Astrocyte of the cerebellum (primary cell): ENCODE measurements at regions not wholly inside any gene's neighbourhood (a gene's known extent, or its start where the extent isn't known, plus 50 kb on each side); places are given as distances from the start of the nearest gene placed in this dataset.

Experiments used
- DNase-seq: peaks from one replicate; pipeline ENCODE4 v3.0.0-alpha.2; 2011; ENCODE audit warnings: low read depth
- H3K4me3 ChIP-seq: 2 replicates; pipeline ENCODE4 v1.5.1; 2011; ENCODE audit warnings: mild to moderate bottlenecking, low read depth, low read length, moderate library complexity
- CTCF ChIP-seq: IDR thresholded peaks from 2 replicates; pipeline ENCODE4 v1.5.1; 2012; ENCODE audit warnings: low read length, low read depth, moderate library complexity, mild to moderate bottlenecking; ENCODE audit errors: missing control alignments
- in situ Hi-C: cut with HindIII; loops from 2 replicates; pipeline ENCODE4 v1.10.0; 2017; ENCODE audit warnings: low sequenced_read_pairs

GRCh38 chr14:49994951-49995561, 102.2 kb downstream of the ARF6 start:
- H3K4me3 ChIP-seq = no peak overlapping the region
- no peak for DNase-seq
- TF ChIP-seq CTCF = no peak
- in situ Hi-C loops = no loop called here

GRCh38 chr14:49997991-49998390, 105.1 kb downstream of the ARF6 start:
- TF ChIP-seq CTCF = no peak
- no peak for DNase-seq
- H3K4me3 ChIP-seq = no peak overlapping the region
- in situ Hi-C loops = no loop called here

DNA sequence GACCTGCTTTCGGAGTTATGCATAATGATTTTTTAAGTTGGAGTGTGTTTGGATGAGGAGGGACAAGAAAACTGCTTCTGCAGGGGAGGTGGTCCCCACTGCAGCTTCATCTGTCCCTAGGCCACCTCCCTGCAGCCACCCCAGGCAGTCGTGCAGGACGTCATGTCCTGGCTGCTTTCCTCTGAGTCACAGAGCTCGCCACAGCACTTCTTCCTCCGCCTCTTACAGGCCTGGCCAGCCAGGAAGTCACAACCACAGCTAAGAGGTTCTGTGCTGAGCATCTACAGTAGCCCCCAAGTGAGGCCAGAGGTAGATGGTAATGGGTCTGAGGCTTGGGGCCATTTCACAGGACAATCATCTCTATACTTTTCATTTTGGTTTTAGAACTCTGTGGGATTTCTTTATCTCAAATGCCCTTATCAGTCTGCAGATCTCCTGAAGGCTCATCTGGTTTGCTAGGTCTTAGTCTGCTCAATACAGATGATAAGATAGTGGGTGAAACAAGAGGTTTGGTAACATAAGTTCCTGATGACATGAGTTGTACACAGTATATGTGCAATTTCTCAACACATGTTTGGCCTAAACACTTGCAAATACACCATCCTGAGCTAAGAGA, 106.4 kb downstream of the ARF6 start:
- peak; percentile 45 for DNase-seq
- in situ Hi-C loops = no loop called here
- no peak for TF ChIP-seq CTCF
- H3K4me3 ChIP-seq = no peak overlapping the region

GRCh38 chr14:49999826-50000379, 107.0 kb downstream of the ARF6 start:
- no peak for DNase-seq
- in situ Hi-C loops = no loop called here
- no peak overlapping the region for H3K4me3 ChIP-seq
- no peak for TF ChIP-seq CTCF

- H3K4me3 ChIP-seq = no peak overlapping the region
- in situ Hi-C loops = no loop called here
- DNase-seq = peak; percentile 72
Observed at GRCh38 chr14:50000380-50001150, 107.7 kb downstream of the ARF6 start.

More at GRCh38 chr14:50000380-50001150, 107.7 kb downstream of the ARF6 start:
- no peak for TF ChIP-seq CTCF
